Effector memory CD4-positive, alpha-beta T cell (primary cell): ENCODE measurements at regions not wholly inside any gene's neighbourhood (a gene's known extent, or its start where the extent isn't known, plus 50 kb on each side); places are given as distances from the start of the nearest gene placed in this dataset.
"Not testable (repeated sequence)": the region's sequence is repeated elsewhere in the genome, so short reads cannot be mapped to it uniquely, and the experiment has no call there.

Experiments used
- DNase-seq, 3 donors: peaks; one replicate each; pipeline ENCODE4 v3.0.0-alpha.2; 2020
- H3K27ac ChIP-seq: 2 replicates; pipeline ENCODE4 v1.7.0; 2013; ENCODE audit warnings: mild to moderate bottlenecking, low read length, moderate library complexity; ENCODE audit not compliant: insufficient read depth, poor library complexity, severe bottlenecking
- H3K27me3 ChIP-seq: replicated peaks from 2 replicates; pipeline ENCODE4 v1.7.0; 2013; ENCODE audit warnings: mild to moderate bottlenecking, low read length; ENCODE audit not compliant: insufficient read depth, control insufficient read depth, poor library complexity, severe bottlenecking
- H3K36me3 ChIP-seq: 2 replicates; pipeline ENCODE4 v1.7.0; 2013; ENCODE audit warnings: mild to moderate bottlenecking, low read length, moderate library complexity; ENCODE audit not compliant: control insufficient read depth, insufficient read depth
- H3K4me1 ChIP-seq: 2 replicates; pipeline ENCODE4 v1.7.0; 2013; ENCODE audit warnings: low read length, mild to moderate bottlenecking; ENCODE audit not compliant: control insufficient read depth, insufficient read depth, poor library complexity, severe bottlenecking
- H3K4me3 ChIP-seq: 2 replicates; pipeline ENCODE4 v1.7.0; 2013; ENCODE audit warnings: low read length, low read depth, mild to moderate bottlenecking; ENCODE audit not compliant: insufficient read depth, poor library complexity, severe bottlenecking
- H3K9me3 ChIP-seq: 2 replicates; pipeline ENCODE4 v1.7.0; 2013; ENCODE audit warnings: mild to moderate bottlenecking, low read length, moderate library complexity; ENCODE audit not compliant: control insufficient read depth

- no peak for DNase-seq
- Histone ChIP-seq H3K4me1 (no peaks in the 10 kb centered on the region), H3K36me3 (no peaks in the 10 kb centered on the region), H3K9me3 (no peaks in the 10 kb centered on the region), H3K27ac (no peak overlapping the region), H3K4me3 (no peak overlapping the region), H3K27me3 (no peaks in the 10 kb centered on the region)
Measured at GRCh38 chr13:83794583-83794982, 87.7 kb downstream of the SLITRK1 start.

GRCh38 chr13:83780227-83780626 lies 102.0 kb downstream of the SLITRK1 start:
- Histone ChIP-seq H3K9me3 (no peaks in the 10 kb centered on the region), H3K27ac (no peak overlapping the region)
- no peak for DNase-seq

GRCh38 chr13:83773961-83774360 lies 108.3 kb downstream of the SLITRK1 start:
- Histone ChIP-seq H3K27ac (no peak overlapping the region), H3K36me3 (no peaks in the 10 kb centered on the region), H3K4me1 (no peaks in the 10 kb centered on the region), H3K4me3 (no peak overlapping the region), H3K27me3 (no peaks in the 10 kb centered on the region), H3K9me3 (no peaks in the 10 kb centered on the region)
- DNase-seq, result no peak

More at GRCh38 chr13:83780227-83780626, 102.0 kb downstream of the SLITRK1 start:
- Histone ChIP-seq H3K4me1 (no peaks in the 10 kb centered on the region), H3K27me3 (no peaks in the 10 kb centered on the region), H3K36me3 (no peaks in the 10 kb centered on the region), H3K4me3 (no peak overlapping the region)

GRCh38 chr13:83765796-83766195 lies 116.5 kb downstream of the SLITRK1 start:
- Histone ChIP-seq H3K36me3 (no peaks in the 10 kb centered on the region), H3K27ac (no peak overlapping the region), H3K4me3 (no peak overlapping the region), H3K27me3 (no peaks in the 10 kb centered on the region), H3K4me1 (no peaks in the 10 kb centered on the region), H3K9me3 (no peaks in the 10 kb centered on the region)
- no peak for DNase-seq

GRCh38 chr13:83761631-83762030 lies 120.6 kb downstream of the SLITRK1 start:
- Histone ChIP-seq H3K9me3 (no peaks in the 10 kb centered on the region), H3K27ac (no peak overlapping the region), H3K4me3 (no peak overlapping the region), H3K36me3 (no peaks in the 10 kb centered on the region), H3K4me1 (no peaks in the 10 kb centered on the region), H3K27me3 (no peaks in the 10 kb centered on the region)
- DNase-seq, result no peak

- not testable (repeated sequence) for H3K9me3 ChIP-seq, DNase-seq, H3K4me3 ChIP-seq, H3K27me3 ChIP-seq, H3K36me3 ChIP-seq, H3K4me1 ChIP-seq, H3K27ac ChIP-seq
Measured at GRCh38 chr13:83755210-83755609, 127.1 kb downstream of the SLITRK1 start.

- Histone ChIP-seq H3K27ac (no peak overlapping the region), H3K4me1 (no peaks in the 10 kb centered on the region), H3K9me3 (no peaks in the 10 kb centered on the region), H3K36me3 (no peaks in the 10 kb centered on the region), H3K4me3 (no peak overlapping the region), H3K27me3 (no peaks in the 10 kb centered on the region)
- DNase-seq, result no peak
Measured at GRCh38 chr13:83753912-83754624, 128.2 kb downstream of the SLITRK1 start.

GRCh38 chr13:83752141-83752540 lies 130.1 kb downstream of the SLITRK1 start:
- H3K27me3 ChIP-seq, result no peaks in the 10 kb centered on the region
- no peaks in the 10 kb centered on the region for H3K9me3 ChIP-seq
- DNase-seq, result no peak
- no peak overlapping the region for H3K27ac ChIP-seq
- H3K4me3 ChIP-seq, result no peak overlapping the region
- no peaks in the 10 kb centered on the region for H3K36me3 ChIP-seq
- no peaks in the 10 kb centered on the region for H3K4me1 ChIP-seq

- Histone ChIP-seq H3K4me1 (no peaks in the 10 kb centered on the region), H3K9me3 (no peaks in the 10 kb centered on the region), H3K36me3 (no peaks in the 10 kb centered on the region), H3K27ac (no peak overlapping the region), H3K27me3 (no peaks in the 10 kb centered on the region), H3K4me3 (no peak overlapping the region)
- no peak for DNase-seq
Measured at GRCh38 chr13:83740622-83741021, 141.7 kb downstream of the SLITRK1 start.

- Histone ChIP-seq H3K36me3 (no peaks in the 10 kb centered on the region), H3K27ac (no peak overlapping the region), H3K27me3 (no peaks in the 10 kb centered on the region), H3K9me3 (no peaks in the 10 kb centered on the region), H3K4me3 (no peak overlapping the region), H3K4me1 (no peaks in the 10 kb centered on the region)
- DNase-seq, result no peak
Measured at GRCh38 chr13:83738407-83738806, 143.9 kb downstream of the SLITRK1 start.
